ENCODE measurements at regions not wholly inside any gene's neighbourhood (a gene's known extent, or its start where the extent isn't known, plus 50 kb on each side); places are given as distances from the start of the nearest gene placed in this dataset.
"Not testable (repeated sequence)": the region's sequence is repeated elsewhere in the genome, so short reads cannot be mapped to it uniquely, and the experiment has no call there.

DNA sequence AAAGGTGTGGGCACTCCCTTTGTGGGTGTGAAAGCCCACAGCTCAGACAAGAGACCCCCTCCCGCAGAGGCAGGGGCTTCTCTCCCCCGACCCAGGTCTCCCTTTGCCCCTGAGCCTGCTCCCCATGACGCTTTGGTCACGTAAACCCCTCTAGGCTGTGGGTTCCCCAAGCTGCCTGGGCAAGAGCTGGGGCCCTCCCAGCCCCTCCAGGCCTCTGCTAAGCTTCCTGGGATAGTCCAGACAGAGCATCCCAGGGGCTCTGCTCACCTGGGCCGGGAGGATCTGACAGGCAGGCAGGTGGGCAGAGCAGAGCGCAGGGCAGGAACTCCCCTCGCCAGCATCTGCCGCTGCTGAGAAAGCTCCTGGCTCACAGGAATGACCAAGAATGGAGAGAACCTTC, 177.3 kb downstream of the BANP start:
- no peak for DNase-seq

DNA sequence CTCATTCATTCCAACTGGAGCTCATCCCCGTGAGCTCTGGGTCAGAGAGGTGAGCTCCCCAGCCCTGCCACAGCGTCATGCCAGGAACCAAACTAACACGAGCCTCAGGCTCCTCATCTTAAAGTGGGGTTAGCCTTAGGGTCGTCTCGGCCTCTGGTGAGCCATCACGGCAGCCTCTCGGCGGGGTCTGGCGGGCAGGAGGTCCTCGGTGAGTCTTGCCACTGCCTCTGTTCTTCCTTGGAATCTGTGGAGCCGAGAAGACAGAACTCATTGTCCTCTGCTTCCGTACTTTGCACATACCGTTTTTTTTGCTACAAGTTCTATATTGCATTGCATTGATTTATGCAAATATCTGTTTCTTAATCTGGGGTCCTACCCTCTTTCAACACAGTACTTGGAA, 177.9 kb downstream of the BANP start:
- DNase-seq = not testable (repeated sequence)

DNA sequence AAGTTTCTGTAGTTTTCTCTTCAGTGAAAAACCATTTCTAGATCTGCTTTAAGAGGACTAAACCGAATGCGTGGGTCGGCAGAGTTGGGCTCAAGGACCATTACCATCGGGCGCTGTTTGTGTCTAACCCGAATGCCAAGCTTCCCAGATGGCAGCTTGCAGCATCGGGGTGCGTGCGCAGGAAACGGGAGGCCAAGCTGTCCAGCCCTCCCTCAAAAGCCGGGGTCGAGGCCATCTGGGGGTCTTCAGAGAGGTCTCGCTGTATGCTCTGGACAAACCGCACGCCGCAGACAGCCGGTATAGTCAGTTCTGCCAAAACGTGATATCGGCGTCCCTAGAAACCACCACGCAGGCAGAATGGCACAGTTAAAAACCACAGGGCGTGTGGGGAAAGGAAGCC, 178.8 kb downstream of the BANP start:
- DNase-seq = no peak

DNA sequence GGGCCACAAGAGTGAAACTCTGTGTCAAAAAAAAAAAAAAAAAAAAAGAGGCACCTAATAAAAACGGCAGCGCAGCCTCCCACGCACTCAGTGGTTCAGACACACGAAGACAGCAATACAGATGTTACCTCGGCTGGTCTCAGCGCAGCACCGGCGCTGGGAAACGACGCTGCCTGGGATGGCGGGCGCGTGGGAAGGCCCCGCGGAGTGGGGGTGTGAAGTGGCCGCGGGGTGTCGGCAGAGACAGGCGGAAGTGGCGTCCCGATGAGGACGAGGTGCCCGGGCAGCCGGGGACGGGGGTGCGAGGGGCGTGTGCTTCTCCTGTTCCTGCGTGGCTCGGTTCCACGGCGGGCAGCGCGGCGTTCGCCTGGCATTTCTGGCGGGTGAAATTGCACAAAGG, 179.4 kb downstream of the BANP start:
- no peak for DNase-seq

DNA sequence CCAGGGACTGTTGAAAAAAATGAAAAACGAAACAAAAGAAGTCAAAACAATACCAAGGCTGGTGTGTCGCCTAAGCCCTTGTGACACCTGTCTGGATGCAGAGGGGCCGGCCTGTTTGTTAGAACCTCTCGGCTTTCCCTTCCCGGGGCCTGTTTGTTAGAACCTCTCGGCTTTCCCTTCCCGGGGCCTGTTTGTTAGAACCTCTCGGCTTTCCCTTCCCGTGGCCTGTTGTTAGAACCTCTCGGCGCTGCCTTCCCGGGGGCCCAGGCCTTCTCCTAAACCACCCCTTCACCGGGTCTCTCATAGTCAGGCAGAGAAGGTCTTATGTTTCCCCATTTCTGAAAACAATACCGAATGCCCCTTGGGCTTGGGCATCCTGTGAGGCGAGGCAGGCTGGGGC, 180.0 kb downstream of the BANP start:
- DNase-seq = no peak

DNA sequence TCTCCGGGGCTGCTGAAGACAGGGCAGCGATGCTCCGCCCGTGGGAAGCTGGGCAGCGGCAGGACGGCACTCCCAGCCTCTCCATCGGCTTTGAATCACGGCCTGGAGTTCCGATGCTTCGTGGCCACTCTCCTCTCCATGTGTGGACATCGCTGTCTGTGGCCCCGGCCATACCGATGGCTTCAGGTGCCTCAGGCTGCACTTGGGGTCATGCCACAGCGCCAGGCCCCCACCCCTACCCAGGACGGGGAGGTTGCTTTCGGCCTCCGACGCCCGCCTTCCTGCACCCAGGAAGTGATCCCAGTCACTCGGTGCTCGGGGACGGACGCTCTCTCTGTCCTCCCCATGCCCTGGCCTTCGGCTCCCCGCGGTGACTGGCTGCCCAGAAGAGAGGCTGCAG, 180.7 kb downstream of the BANP start:
- DNase-seq = no peak

DNA sequence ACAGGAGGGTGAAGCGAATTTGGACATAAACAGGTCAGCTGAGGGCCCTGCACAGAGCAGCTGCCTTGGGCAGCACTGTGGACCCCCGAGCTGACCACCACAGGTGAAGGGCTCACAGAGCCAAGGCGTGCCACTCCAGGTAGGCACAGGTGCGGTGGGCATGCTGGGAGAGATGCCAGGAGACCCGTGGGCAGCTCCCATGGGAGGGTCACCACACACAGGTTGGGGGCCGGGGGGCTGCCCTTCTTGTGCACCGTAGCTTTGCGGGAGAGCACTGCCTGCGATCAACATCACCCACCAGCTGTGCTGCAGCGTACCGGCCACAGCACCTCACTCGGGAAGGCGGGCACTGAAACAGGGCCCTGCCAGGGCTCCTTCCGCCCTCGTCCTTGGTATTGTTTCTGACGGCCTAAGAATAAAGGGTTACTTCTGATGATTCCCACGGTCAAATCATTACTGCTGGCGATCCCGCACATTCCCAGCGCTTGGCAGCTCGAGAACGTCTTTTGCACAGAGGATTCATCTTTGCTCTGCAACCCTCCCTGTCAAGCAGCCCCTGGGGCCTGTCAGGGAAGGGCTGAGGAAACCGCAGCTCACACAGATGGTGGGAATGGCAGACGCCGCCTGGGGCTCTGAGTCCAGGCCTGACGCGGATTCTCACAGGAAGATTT, 181.7 kb downstream of the BANP start:
- DNase-seq = no peak

DNA sequence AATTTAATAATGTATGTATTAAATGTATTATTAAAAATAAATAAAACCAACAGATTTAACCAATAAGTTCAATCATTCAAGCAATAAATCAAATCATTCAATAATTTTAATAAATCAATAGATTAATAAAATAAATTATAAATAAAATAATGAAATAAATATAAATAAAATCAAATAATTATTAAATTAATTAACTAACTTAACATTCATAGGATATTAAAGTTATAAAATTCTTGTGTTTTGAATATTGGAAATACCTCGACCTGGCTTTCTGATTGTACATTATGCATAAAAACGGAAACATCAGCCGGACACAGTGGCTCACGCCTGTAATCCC, 182.2 kb downstream of the BANP start:
- DNase-seq = no peak

DNA sequence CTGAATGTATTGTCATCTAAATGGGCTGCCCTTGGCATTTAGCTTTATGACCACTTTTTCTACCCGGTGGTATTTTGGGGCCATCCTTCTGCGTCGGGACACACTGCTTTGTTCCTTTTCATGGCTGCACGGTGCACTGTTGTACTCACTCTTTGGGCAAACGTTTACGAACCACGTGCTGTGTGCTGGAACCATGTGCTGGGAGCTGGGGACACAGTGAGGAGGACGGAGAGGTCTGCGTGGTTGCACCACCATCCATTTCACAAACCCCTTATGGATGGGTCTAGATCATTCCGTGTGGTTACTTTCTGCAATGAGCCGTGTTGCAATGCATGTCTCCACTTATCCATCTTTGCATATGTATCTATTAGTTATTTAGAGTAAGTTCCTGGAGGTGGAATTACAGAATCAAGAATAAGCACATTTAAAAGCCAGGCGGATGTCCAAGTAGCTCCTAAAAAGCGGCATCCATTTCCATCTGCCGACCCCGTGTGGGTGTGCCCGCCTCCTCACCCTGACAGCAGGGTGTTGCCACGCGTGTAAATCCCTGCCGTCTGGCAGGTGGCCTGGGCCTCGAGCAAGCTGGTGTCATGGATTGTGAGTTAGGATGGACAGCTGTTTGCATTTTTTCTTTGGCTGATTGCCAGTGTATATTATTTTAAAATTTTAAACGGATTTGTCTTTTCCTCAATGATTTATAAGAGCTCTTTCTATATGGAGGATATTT, 183.1 kb downstream of the BANP start:
- not testable (repeated sequence) for DNase-seq

DNA sequence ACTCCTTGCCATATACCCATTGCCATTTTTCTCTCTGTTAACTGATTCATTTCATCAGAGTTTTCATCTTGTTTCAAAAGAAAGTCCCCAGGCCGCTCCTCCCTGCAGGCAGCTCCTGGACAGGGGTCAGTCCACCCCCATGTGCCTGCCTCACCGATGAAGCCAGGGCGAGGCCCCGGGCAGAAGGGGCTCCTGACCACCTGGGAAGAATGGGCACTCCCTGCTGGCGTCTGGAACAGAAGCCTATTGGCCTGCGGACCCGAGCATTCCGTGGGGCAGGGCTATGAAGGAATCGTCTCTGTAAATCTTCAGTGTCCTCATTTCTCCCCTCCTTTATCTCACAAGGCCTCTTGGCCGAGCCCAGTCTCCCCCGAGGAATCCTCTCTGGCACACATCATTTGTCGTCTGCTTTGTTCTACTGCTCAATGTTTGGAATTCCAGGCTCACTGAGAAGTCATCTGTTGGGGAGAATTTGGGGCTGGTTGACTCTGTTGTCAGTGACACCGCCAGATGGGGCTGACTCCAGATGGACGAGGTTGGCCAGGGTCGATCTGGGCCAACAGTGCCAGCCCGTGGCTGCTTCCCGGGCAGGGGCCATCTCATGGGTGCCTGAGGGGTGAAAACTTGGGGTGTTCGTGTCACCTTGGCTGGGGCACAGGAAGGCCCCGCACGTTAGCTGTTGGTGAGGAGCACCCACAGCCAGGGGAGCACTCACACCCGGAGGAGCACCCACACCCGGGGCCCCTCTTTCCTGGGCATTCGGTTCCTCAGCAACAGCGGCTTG, 183.9 kb downstream of the BANP start:
- not testable (repeated sequence) for DNase-seq

DNA sequence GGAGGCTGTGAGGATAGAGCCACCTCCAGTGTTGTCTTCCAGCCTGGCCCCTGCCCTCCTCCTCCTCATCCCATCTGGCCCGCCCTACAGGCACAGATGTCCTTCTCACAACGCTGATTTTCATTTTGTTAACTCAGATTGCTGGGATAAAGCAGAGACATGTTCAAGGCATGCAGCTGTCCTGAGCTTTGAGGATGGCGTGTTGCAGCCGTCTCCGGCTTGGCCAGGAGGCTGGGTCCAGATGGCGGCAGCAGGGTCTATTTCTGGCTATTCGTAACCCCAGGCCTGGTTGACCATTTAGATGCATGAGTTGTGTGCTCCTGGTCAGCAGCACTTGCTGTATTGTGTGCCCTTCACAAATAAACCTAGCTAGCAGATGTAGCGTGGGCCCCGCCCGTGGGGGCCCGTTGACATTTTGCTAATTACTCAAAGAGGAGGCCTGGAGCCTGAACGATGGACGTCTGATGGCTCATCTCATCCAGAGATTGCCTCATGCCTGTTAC, 185.0 kb downstream of the BANP start:
- DNase-seq = not testable (repeated sequence)

DNA sequence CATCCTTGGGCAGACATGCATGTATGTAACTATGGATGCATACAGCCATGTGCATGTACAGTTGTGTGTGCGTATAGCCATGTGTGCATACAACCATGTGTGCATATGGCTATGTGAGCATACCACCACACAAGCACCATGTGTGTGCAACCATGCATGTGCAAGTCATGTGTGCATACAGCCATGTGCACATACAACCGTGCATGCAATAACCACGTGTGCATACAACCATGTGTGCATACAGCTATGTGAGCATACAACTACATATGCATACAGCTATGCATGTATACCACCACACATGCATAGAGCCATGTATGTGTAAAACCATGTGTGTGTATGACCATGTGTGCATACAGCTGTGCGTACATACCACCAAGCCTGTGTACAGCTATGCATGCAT, 185.7 kb downstream of the BANP start:
- DNase-seq = not testable (repeated sequence)

DNA sequence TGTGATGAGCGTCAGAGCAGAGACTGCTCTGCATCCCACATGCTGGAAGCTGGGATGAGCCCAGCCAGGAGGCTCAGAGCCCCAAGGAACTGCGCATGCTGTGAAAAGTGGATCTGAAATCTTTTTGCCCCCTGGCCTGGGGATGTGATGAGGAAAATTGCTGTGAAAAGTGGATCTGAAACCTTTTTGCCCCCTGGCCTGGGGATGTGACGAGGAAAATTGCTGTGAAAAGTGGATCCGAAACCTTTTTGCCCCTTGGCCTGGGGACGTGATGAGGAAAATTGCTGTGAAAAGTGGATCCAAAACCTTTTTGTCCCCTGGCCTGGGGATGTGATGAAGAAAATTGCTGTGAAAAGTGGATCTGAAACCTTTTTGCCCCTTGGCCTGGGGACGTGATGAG, 187.9 kb downstream of the BANP start:
- not testable (repeated sequence) for DNase-seq

DNA sequence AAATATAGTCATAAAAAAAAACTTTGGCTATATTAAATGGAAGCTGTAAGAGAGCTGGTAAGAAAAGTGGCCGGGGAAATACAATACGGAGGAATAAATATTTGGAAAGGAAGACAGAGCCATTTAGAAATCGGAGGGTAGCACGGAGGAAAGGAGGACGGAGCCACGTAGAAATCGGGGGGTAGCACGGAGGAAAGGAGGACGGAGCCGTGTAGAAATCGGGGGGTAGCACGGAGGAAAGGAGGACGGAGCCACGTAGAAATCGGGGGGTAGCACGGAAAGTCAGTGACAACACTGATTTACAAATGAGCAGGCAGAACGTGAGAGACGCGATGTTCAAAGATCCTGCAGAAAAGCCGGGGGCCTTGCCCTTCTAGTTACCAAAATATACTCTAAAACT, 189.0 kb downstream of the BANP start:
- DNase-seq = not testable (repeated sequence)

DNA sequence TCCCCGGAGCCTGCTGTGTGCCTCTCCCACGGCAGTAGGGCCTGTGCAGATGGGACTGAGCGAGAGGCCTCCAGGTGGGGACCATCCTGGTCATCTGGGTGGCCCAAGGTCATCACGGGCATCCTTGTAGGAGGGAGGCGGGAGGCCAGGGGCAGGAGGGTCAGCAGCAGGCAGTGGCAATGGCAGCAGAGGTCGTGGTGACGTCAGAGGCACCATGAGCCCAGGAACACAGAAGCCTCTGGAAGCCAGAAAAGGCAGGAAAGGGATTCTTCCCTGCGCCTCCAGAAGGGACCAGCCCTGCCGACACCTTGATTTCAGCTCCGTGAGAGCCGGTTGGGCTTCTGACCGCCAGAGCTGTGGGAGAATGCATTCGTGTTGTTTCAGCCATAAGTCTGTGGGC, 190.3 kb downstream of the BANP start:
- no peak for DNase-seq

DNA sequence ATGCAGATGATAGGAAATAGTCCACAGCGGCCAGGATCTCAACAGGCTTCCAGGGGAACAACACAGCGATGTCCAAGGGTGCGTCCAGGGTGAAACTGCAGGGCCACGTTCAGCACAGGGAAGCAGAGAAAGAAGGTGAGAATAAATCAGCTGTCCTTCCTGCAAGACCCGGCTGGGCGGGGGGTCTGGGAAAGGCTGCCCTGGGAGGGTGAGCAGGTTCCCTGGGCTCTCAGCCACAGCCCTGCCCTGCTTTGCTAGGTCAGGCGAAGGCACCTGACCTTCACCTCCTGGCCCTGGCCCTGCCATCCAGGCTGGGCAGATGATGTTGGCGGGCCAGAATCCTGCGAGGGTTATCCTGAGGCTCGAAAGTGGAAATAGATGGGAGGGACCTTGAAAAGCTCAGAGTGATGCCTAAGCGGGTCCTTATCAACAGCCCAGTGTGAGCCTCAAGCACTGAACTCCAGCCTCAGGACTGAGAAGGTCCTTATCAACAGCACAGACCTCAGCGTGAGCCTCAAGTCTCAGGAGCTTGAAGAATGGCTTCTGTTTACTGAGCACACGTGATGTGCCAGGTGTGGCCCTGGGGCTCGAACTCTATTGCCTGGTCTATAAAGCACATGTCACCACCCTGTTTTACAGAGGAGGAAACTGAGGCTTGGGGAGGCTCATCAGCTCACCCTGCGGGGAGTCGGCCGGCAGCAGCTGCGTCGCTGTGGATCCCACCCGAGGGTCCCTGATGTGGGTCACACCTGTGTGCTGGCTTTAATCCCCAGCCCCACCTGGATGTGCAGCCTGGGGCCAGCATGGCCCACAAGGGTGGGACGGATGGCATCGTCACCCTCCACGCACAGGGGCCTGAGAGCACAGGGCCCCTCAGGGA, 191.1 kb downstream of the BANP start:
- DNase-seq = not testable (repeated sequence)

DNA sequence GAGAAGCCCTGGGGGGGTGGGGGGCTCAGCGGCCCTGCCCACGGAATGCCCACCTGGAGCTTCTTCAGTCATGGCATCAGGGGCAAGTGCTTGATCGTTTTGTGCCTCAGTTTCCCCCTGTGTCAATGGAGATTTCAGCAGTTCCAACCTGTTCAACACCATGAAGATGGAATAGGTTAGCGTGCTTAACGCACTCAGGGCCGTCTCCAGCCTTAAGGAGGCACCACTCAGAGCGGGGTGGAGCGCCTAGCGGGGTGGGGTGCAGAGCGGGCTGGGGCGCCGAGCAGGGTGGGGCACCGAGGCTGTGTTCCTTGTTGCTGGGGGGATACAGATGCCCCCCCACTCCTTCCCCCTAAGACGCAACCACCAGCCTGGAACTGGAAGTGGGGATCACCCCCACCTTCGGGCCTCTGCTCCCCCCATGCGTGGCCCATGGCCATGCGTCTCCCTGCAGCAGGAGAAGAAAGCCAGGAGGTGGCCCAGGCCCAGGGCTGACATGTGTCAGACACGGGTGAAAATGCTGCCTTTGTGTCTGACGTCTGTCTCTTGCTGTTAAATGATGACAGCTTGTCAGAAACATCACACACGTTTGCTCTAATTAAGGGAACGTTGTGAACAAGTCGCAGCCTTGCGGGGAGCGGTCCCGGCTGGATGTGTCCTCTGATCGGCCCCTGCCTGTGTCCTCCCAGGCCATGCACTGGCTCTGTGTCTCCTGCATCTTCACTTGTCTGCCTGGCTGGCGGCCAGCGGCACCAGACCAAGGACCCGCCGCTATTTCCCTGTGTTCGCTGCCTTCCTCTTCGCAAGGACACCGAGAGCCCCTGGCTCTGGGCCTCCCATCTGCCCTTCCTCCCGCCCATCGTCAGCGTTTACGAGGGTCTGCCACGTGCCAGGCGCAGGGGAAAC, 192.1 kb downstream of the BANP start:
- DNase-seq = not testable (repeated sequence)

DNA sequence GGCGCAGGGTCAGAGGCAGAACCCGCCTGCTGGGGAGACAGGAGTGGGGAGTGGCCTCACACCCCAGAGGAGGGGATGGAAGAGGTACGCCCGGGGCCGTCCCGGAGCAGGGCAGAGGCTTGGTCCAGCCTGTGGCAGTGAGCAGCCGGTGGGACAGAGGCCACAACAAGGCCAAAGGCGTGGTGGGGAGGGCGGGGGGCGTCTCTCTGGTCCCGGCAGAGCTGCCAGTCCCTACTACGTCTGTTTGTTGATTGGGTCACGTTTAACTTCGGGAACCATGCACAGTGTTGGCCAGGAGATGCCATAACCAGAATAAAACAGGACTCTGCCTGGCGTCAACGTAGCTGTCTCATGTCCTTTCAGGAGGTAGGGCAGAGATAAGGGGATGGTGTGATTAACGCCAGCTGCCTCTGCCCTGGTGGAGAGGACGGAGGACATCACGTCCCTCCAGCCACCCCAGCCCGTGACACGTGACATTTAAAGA, 192.8 kb downstream of the BANP start:
- no peak for DNase-seq

DNA sequence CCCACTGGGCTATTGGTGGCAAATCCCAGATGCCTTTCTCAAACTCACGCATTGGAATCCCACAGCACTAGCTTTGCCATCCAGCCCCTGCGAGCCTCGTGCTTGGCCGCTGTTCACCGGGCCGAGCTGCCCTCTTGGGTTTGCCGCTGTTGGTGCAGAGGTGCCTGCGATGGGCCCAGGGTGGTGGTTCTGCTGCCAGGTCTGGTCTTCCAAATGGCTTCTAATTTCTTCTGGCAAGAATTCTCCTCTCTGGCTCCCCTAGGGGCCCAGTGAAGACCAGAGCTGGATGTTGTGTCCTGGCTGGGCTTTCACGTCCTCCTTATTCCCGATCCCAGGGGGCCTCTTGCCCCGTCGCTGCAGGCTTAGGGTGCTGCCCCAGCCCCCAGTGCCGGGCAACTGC, 194.1 kb downstream of the BANP start:
- DNase-seq = not testable (repeated sequence)

DNA sequence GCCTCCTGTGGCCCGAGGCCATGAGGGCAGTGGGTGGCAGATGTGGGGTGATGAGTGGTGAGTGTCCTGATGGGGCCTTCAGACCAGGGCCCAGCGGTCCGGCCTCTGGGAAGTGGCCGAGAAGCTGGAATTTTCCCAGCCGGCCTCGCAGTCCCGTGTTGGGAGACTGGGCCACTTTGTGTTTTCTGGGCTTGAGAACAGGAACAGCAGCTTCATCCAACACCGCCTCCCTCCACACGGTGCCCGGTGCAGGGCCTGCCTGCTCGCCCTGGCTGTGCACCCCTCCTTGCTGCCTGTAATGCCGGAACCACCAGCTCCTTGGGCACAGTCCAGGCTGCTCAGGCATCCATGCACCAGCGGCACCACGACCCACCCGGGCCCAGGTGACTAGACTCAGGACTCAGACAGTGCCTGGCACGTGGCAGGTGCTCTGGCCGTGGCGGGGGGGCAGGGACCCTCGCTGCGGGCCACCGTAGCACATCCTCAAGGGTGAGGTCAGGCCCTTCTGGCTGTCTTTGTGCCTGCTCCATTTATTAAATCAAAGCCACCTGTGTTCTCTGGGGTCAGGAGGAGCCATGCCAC, 194.7 kb downstream of the BANP start:
- not testable (repeated sequence) for DNase-seq

DNA sequence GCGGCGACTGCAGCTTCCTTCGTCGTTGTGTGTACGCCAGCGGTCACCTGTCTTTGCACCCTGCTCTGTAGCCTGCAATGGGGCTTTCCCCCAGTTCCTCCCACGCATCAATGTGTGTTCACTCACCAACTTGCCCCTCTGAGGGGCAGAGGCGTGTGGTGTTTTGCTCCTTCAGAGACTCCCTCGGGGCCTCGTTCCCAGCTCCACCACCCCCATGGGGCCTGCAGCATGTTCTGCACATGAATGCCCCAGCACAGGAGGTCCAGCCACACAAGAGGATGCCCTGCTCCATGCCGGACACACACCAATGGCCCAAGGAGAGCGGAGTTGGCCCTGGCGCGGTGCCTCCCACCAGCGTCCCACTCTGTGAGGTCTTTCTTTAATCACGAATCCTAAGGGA, 196.8 kb downstream of the BANP start:
- not testable (repeated sequence) for DNase-seq

Measured in T1000 (cell line).